IPS-15b (cell line): ENCODE measurements at regions not wholly inside any gene's neighbourhood (a gene's known extent, or its start where the extent isn't known, plus 50 kb on each side); places are given as distances from the start of the nearest gene placed in this dataset.

Source experiments
- H3K27me3 ChIP-seq: one replicate; pipeline ENCODE4 v1.6.1; 2013; ENCODE audit warnings: low read length; ENCODE audit not compliant: control insufficient read depth, insufficient read depth
- H3K36me3 ChIP-seq: one replicate; pipeline ENCODE4 v1.6.1; 2013; ENCODE audit warnings: low read length; ENCODE audit not compliant: control insufficient read depth, insufficient read depth
- H3K4me1 ChIP-seq: one replicate; pipeline ENCODE4 v1.6.1; 2013; ENCODE audit warnings: mild to moderate bottlenecking, low read length; ENCODE audit not compliant: control insufficient read depth, insufficient read depth
- H3K4me3 ChIP-seq: one replicate; pipeline ENCODE4 v1.5.1; 2013; ENCODE audit warnings: low read depth, low read length
- H3K9ac ChIP-seq: one replicate; pipeline ENCODE4 v1.6.1; 2013; ENCODE audit warnings: low read depth, mild to moderate bottlenecking, low read length
- H3K9me3 ChIP-seq: one replicate; pipeline ENCODE4 v1.6.1; 2013; ENCODE audit warnings: mild to moderate bottlenecking, low read length; ENCODE audit not compliant: control insufficient read depth, insufficient read depth

GRCh38 chr12:46445551-46446235, 73.1 kb upstream of the SLC38A2 start:
- Histone ChIP-seq H3K36me3 (no peaks in the 10 kb centered on the region), H3K27me3 (no peaks in the 10 kb centered on the region), H3K9ac (no peak overlapping the region), H3K4me1 (no peaks in the 10 kb centered on the region), H3K4me3 (no peak overlapping the region), H3K9me3 (no peaks in the 10 kb centered on the region)

DNA sequence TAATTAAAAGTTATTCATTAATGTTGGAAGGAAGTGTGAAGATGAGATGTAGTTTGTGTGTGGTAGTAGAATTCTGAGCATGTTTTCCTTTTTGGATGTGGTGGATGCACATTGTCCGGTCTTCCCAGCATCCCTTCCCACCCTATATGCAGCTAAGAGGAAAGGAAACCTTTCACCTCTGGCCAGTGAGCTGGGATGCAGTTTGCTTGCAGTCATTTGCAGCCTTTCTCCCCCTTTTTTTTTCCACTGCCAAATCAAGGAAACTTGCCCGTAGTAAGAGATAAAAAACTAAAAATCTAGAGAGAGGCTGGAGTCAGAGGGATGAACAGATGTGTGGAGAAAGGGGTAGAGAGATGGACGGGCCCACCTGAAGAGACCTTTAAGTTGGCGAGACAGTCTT, 72.5 kb upstream of the SLC38A2 start:
- H3K9ac ChIP-seq: no peak overlapping the region
- H3K9me3 ChIP-seq: no peaks in the 10 kb centered on the region
- no peaks in the 10 kb centered on the region for H3K27me3 ChIP-seq
- no peaks in the 10 kb centered on the region for H3K4me1 ChIP-seq
- H3K4me3 ChIP-seq: no peak overlapping the region
- H3K36me3 ChIP-seq: no peaks in the 10 kb centered on the region

DNA sequence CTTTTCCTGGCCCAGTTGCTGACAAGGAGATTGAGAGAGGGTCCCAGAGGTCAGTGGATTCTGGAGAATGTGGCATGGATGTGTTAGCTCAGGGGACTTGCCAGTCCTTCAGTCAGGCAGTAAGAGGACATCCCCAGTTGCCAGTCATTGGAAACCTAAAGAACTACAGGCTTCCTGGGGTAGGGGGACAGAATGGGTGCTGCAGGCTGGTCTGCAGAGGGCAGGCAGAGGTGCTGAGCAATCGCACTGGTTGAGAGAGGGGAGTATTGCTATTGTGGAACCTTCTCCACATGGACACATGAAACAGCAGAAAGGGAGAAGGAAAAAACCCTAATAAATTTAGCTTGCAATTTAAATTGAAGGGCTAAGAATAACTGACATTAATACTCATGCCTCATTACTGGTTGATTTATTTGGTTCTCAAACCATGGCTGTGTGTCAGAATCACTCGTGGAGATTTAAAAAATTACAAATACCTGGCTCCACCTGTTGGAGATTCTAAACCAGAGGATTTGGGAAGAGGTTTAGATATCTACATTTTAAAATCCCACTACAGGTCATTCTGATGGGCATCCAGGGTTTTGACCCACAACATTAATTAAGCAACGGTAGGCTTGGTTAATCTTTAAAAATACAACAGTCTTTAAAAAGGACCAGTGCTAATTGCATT, 71.2 kb upstream of the SLC38A2 start:
- Histone ChIP-seq H3K9me3 (no peaks in the 10 kb centered on the region), H3K27me3 (no peaks in the 10 kb centered on the region), H3K36me3 (no peaks in the 10 kb centered on the region), H3K4me1 (no peaks in the 10 kb centered on the region), H3K4me3 (no peak overlapping the region), H3K9ac (no peak overlapping the region)

- Histone ChIP-seq H3K4me3 (no peak overlapping the region), H3K4me1 (no peaks in the 10 kb centered on the region), H3K9ac (no peak overlapping the region), H3K36me3 (no peaks in the 10 kb centered on the region), H3K27me3 (no peaks in the 10 kb centered on the region), H3K9me3 (no peaks in the 10 kb centered on the region)
Measured at GRCh38 chr12:46442738-46443137, 70.2 kb upstream of the SLC38A2 start.

GRCh38 chr12:46442239-46442638, 69.7 kb upstream of the SLC38A2 start:
- no peaks in the 10 kb centered on the region for H3K9me3 ChIP-seq
- H3K27me3 ChIP-seq: no peaks in the 10 kb centered on the region
- H3K4me3 ChIP-seq: no peak overlapping the region
- no peaks in the 10 kb centered on the region for H3K4me1 ChIP-seq
- no peak overlapping the region for H3K9ac ChIP-seq
- no peaks in the 10 kb centered on the region for H3K36me3 ChIP-seq

DNA sequence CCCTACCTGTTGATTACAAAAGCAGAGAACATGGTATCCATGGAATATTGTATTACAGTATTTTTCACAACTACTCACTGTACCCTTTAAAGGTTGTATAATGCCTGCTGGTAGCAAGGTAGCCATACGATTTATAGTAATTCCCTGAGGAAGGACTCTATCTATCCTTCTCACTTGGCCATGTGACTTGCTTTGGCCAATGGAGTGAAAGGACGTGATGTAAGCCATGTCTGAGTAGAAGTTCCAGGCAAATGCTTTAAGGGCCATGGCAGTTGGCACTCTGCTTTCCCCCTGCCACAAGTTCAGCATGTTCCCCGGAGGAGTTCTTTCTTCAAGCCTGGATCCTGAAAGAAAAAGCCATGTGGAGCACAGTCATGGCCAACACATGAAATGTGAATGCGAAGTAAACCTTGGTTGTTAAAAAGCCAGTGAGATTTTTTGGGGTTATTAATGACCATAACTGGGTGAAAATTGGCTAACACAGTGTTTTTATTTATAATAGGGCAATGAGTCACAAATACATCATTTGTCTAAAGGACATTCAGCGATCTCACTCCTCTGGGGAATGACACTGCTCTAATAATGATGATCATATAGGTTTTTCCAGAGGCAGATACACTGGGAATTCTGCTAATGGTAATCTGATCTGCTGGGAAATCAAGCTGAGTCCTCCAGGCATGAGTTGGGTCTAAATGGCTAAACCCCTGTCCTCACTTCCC, 67.4 kb upstream of the SLC38A2 start:
- H3K4me1 ChIP-seq: no peaks in the 10 kb centered on the region
- H3K9ac ChIP-seq: no peak overlapping the region
- no peaks in the 10 kb centered on the region for H3K27me3 ChIP-seq
- no peak overlapping the region for H3K4me3 ChIP-seq
- no peaks in the 10 kb centered on the region for H3K9me3 ChIP-seq
- no peaks in the 10 kb centered on the region for H3K36me3 ChIP-seq

GRCh38 chr12:46438719-46439319, 66.2 kb upstream of the SLC38A2 start:
- no peak overlapping the region for H3K4me3 ChIP-seq
- H3K9me3 ChIP-seq: no peaks in the 10 kb centered on the region
- no peaks in the 10 kb centered on the region for H3K27me3 ChIP-seq
- no peak overlapping the region for H3K9ac ChIP-seq
- H3K36me3 ChIP-seq: no peaks in the 10 kb centered on the region
- no peaks in the 10 kb centered on the region for H3K4me1 ChIP-seq

DNA sequence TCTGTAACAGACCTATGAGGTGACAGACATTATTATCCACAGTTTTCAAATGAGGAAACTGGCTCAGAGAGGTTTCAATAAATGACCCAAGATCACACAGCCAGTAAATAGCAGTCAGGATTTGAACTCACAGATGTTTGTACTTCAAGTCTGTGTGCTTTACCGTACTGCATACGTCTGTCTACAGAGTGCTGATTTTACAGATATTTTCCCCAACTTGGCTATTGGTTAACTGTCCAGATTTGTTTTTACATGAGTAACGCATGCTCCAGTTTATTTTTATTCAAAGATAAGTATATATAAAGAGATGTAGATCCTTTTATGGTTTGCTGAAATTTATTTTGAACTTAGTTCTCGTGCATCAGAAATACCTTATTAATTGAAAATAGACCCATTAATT, 65.7 kb upstream of the SLC38A2 start:
- Histone ChIP-seq H3K36me3 (no peaks in the 10 kb centered on the region), H3K9ac (no peak overlapping the region), H3K9me3 (no peaks in the 10 kb centered on the region), H3K4me3 (no peak overlapping the region), H3K27me3 (no peaks in the 10 kb centered on the region), H3K4me1 (no peaks in the 10 kb centered on the region)

DNA sequence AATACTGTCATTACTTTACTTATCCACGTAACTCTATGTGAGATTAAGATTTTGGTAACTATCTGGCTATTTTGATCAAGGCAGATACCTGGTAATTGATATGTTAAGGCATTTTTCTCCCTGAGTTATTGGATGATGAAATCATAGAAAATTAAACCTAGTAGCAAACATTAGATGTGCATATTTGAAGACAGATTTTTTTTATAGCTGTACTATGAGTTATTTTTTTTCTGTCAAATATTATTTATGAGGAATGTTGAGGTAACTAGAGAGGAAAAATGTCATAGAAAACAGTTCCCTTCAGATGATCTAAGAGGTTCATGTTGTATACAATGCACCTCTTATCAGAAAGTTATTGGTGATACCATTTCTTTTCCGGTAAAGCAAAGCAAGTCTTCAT, 64.9 kb upstream of the SLC38A2 start:
- H3K27me3 ChIP-seq: no peaks in the 10 kb centered on the region
- no peak overlapping the region for H3K9ac ChIP-seq
- H3K4me1 ChIP-seq: no peaks in the 10 kb centered on the region
- H3K36me3 ChIP-seq: no peaks in the 10 kb centered on the region
- H3K9me3 ChIP-seq: no peaks in the 10 kb centered on the region
- no peak overlapping the region for H3K4me3 ChIP-seq

GRCh38 chr12:46436747-46437146, 64.2 kb upstream of the SLC38A2 start:
- Histone ChIP-seq H3K9ac (no peak overlapping the region), H3K27me3 (no peaks in the 10 kb centered on the region), H3K9me3 (no peaks in the 10 kb centered on the region), H3K36me3 (no peaks in the 10 kb centered on the region), H3K4me1 (no peaks in the 10 kb centered on the region), H3K4me3 (no peak overlapping the region)

DNA sequence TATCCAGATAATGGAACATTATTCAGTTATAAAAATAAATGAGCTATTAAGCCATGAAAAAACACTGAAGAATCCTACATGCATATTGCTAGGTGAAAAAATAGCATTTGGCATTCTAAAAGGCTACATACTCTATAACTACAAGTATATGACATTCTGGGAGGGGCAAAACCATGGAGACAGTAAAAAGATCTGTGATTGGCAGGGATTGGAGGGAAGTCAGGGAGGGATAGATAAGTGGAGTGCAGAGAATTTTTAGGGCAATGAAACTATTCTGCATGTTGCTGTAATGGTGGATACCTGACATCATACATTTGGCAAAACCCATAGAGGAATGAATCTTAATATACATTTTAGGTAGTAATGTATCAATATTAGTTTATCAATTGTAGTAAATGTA, 63.1 kb upstream of the SLC38A2 start:
- H3K9me3 ChIP-seq: no peaks in the 10 kb centered on the region
- no peak overlapping the region for H3K9ac ChIP-seq
- peaks cover 1% of the 10 kb centered on the region for H3K4me1 ChIP-seq

More for the DNA sequence above, 63.1 kb upstream of the SLC38A2 start:
- Histone ChIP-seq H3K36me3 (no peaks in the 10 kb centered on the region), H3K27me3 (no peaks in the 10 kb centered on the region), H3K4me3 (no peak overlapping the region)
